Activated CD8-positive, alpha-beta memory T cell treated with anti-CD3 and anti-CD28 coated beads for 36 hours (primary cell): ENCODE measurements at regions not wholly inside any gene's neighbourhood (a gene's known extent, or its start where the extent isn't known, plus 50 kb on each side); places are given as distances from the start of the nearest gene placed in this dataset.
"Not testable (repeated sequence)": the region's sequence is repeated elsewhere in the genome, so short reads cannot be mapped to it uniquely, and the experiment has no call there.

Source experiments
- CTCF ChIA-PET: fragments of 350-600 bp; sonication (Branson Sonifier 250); formaldehyde crosslinking; loops from one replicate; lab custom pipeline; 2021; ENCODE audit warnings: antibody characterized with exemption; lab: Charles Lee
- POLR2A ChIA-PET: fragments of 350-600 bp; sonication (Branson Sonifier 250); formaldehyde crosslinking; loops from one replicate; lab custom pipeline; 2021; ENCODE audit warnings: antibody characterized with exemption; lab: Charles Lee

GRCh38 chr4:104930298-104930697 is 216.4 kb upstream of the TET2 start:
- ChIA-PET CTCF (no interaction called here), POLR2A (no interaction called here)

DNA sequence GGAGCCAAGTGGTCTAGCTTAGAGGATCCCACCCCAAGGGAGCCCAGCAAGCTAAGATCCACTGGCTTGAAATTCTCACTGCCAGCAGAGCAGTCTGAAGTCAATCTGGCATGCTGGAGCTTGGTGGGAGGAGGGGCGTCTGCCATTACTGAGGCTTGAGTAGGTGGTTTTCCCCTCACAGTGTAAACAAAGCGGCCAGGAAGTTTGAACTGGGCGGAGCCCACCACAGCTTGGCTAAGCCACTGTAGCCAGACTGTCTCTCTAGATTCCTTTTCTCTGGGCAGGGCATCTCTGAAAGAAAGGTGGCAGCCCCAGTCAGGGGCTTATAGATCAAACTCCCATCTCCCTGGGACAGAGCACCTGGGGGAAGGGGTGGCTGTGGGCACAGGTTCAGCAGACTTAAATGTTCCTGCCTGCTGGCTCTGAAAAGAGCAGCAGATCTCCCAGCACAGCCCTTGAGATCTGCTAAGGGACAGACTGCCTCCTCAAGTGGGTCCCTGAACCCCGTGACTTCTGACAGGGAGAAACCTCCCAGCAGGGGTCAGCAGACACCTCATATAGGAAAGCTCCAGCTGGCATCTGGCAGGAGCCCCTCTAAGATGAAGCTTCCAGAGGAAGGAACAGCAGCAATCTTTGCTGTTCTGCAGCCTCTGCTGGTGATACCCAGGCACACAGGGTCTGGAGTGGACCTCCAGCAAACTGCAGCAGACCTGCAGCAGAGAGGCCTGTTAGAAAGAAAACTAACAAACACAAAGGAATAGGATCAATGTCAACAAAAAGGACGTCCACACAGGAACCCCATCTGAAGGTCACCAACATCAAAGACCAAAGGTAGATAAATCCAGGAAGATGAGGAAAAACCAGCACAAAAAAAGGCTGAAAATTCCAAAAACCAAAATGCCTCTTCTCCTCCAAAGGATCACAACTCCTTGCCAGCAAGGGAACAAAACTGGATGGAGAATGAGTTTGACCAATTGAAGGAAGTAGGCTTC is 215.6 kb upstream of the TET2 start:
- CTCF ChIA-PET = not testable (repeated sequence)

GRCh38 chr4:104938624-104939023 is 208.1 kb upstream of the TET2 start:
- CTCF ChIA-PET = no interaction called here
- POLR2A ChIA-PET = no interaction called here

More for the DNA sequence above, 215.6 kb upstream of the TET2 start:
- POLR2A ChIA-PET = not testable (repeated sequence)

GRCh38 chr4:104940927-104941326 is 205.7 kb upstream of the TET2 start:
- ChIA-PET CTCF (no interaction called here), POLR2A (no interaction called here)

- CTCF ChIA-PET = no interaction called here
- POLR2A ChIA-PET = no interaction called here
Measured at GRCh38 chr4:104941661-104942062, 205.0 kb upstream of the TET2 start.

DNA sequence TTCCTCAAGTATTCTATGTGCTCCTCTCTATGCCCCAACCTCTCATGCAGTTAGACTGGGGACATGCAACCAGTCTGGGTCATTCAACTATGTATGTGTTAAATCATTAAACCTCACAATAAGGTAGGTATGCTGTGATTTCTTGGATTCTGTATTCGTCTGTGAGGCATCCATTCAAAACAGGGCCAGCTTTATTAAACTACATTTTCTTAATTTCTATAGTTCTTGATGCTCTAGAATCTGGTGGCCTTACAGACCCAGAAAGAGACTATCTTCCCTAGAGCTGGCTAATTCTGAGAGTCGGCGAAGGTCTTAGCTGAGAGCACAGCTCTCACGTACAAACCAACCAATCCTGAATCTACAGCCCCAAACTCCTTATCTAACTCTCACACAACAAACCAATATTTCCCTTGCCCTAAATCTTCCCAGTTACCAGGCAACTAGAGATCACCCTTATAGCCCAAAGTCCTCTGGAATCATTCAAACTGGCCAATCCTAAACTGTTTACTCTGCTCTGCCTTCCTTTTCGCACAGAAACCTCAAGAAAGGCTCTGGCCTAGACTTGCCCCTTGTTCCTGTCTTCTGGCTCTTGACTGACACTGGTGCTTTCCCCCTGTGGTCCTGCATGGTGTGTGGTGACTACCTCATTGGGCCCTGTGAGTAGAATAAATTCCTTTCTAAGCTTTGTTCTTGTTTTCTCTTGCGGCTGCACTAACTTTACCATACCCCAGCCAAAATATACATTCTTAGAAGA is 203.5 kb upstream of the TET2 start:
- POLR2A ChIA-PET = no interaction called here
- CTCF ChIA-PET = no interaction called here

DNA sequence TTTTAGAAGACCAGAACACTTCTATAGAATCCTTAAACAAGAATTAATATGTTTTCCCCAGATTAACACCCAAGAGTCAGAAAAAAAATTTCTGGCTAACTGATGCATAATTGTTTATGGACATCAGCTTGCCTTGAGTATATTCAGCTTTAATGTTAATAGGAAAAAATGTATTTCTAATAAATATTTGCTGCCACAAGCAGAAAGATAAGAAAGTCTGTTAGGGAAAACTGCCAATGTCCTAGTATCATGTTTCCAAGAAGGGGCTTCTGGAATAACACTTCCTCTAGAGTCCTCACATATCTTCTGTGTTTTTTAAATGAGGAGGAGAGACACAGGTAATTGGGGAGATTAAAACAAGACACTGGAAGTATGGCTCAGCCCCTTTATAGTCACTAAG is 202.1 kb upstream of the TET2 start:
- CTCF ChIA-PET = no interaction called here
- POLR2A ChIA-PET = no interaction called here

- ChIA-PET POLR2A (no interaction called here), CTCF (no interaction called here)
Measured at GRCh38 chr4:104964410-104965175, 182.1 kb upstream of the TET2 start.

DNA sequence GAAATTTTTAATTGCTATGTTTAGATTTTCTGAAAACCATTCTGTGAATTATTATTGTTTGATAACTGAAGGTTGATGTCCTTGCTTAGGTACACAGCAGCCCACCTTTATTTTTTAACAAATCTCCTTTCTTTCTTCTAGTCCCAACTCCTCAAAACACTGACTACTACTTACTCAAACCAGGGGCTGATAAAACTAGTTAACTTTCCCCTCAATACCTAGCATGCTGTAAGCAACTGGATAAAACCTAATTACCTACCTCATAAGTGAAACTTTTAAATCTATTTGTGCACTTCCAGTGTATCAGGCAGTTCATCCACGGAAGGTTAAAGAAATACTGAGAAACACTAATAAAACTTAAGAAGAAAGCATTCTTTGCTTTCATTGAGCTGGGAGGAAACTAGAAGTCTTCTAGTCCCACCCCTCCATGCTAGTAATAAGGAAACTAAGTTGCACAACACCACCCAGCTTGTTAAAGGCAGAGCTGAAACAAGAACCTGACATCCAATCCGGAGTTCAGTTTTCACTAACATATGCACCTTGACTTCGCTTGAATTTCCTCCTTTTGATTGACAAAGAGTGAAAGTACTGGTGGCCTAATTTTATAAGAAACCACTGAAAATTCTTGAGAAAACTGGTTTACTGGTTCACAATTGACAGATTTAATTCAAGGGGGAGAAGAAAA is 180.2 kb upstream of the TET2 start:
- POLR2A ChIA-PET = interaction anchor here (0.6 to 1.0 kb wide), 2 partner anchors 507 to 912 kb away, joined by 3 to 10 read pairs; partner anchors contain the start of gene PPA2
- CTCF ChIA-PET = no interaction called here

DNA sequence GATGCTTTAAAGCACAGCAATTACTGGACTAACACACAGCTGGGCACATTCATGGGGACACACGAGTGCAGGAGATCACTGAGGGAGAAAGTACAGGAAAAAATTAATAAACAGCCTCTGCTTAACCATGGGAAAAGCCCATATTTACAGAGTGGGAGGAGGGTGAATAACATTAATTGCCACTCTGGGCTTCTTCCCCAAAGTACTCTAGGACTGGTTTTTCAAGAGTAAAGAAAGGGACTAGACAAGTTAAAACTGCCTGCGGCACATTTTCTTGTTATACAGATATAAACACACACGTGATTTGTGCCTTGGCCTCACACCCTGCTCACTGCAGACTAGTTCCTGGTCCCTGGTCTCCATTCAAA is 179.7 kb upstream of the TET2 start:
- POLR2A ChIA-PET = interaction anchor here (0.6 kb wide), 1 partner anchor 912 kb away, joined by 10 read pairs; no protein-coding TSS in a partner anchor
- CTCF ChIA-PET = no interaction called here

DNA sequence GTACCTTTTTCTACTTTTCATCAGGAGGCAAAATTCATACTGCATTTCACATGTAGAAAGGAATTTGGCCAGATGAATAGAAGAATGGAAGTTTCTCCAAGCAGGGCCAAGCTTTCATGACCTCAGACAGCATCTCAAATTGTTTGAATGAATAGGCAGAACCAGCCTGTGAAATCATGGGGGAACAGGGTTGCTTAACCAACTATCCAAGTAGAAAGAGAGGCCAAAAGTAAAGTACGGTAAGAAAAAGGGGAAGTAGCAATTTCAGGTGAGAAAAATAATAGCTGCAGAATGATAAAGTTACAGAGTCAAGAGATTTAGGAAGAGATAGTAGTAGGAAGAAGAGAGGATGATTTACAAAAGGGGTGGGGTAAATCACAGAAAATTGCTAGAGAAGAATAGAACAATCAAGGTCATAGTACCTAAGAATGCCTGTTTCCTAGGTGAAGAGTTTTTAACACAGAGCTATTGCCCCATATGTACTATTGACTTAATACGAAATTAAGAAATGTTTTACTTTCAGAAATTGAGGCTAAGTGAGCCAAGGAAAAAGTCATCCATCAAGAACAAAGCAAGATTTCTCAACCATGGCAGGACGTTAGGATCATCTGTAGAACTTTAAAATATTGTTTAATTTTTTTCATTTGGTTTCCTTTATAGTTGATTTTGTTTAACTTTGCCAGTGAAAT is 177.1 kb upstream of the TET2 start:
- ChIA-PET POLR2A (no interaction called here), CTCF (no interaction called here)

DNA sequence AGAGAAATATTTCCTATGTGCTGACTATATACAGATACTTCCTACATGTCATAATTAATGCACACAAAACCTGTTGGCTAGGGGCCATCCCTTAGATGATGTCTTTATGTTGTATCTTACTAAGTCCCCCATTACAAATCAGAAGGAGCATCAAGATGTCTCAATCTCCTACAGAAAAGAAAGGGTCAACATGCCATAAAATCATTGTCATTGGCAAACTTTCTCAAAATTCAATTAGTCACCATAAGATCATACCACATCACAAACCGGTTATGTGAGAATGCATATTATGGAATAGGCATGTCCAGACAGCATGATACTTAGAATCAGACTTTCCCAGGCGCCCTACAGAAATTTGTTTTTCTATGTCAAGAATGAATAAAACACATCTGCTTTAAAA is 175.2 kb upstream of the TET2 start:
- ChIA-PET CTCF (no interaction called here), POLR2A (no interaction called here)

DNA sequence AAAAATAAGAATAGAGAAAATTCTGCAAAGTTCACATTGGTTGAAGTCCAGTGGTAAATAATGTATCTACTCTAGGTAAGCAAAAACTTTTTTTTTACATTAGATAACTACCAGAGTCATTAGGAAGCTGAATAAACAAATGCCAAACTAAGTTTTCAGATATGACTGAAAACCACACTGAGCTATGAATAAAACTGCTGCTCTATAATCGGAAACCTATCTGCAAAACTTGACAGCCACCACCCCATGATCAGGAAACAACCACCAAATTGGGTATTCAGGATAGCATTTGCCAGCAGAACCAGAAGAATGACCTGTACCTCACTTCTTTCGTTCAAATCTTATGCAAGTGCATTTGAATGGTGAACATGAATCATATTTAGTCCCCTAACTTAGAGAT is 173.0 kb upstream of the TET2 start:
- CTCF ChIA-PET = no interaction called here
- POLR2A ChIA-PET = no interaction called here

- ChIA-PET POLR2A (no interaction called here), CTCF (no interaction called here)
Measured at GRCh38 chr4:104975617-104976016, 171.1 kb upstream of the TET2 start.

DNA sequence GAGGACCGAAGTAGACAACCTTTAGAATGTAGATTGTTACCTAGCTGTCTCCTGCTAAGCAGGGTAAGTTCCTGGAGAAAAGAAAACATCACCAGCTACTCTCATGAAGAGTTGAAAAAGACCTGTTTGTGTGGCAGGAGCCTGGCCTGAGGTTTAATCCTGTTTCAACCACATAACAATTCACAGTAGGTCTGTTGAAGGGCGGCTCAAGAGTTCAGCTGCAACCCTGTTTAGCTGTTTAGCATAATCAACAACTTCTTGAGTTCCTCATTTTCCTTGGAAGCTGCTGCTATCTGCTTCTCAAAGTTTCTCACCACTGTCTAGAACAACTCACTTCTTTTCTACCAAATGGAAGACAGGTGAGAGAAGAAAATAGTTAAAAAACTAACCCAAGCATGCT is 170.4 kb upstream of the TET2 start:
- CTCF ChIA-PET = interaction anchor here (0.6 kb wide), 1 partner anchor 1281 kb away, joined by 3 read pairs; no protein-coding TSS in a partner anchor
- POLR2A ChIA-PET = no interaction called here

GRCh38 chr4:104979083-104979760 is 167.5 kb upstream of the TET2 start:
- ChIA-PET POLR2A (no interaction called here), CTCF (no interaction called here)

DNA sequence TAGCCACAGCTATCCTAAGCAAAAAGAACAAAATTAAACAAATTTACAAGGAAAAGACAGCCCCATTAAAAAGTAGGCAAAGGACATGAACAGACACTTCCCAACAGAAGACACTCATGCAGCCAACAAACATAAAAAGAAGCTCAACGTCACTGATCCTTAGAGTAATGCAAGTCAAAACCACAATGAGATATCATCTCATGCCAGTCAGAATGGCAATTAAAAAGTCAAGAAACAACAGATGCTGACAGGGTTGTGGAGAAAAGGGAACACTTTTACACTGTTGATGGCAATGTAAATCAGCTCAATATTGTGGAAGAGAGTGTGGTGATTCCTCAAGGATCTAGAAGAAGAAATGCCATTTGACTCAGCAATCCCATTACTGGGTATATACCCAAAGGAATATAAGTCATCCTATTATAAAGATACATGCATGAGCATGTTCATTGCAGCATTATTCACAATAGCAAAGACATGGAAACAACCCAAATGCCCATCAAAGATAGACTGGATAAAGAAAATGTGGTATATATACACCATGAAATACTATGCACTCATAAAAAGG is 163.0 kb upstream of the TET2 start:
- POLR2A ChIA-PET = no interaction called here
- CTCF ChIA-PET = no interaction called here

DNA sequence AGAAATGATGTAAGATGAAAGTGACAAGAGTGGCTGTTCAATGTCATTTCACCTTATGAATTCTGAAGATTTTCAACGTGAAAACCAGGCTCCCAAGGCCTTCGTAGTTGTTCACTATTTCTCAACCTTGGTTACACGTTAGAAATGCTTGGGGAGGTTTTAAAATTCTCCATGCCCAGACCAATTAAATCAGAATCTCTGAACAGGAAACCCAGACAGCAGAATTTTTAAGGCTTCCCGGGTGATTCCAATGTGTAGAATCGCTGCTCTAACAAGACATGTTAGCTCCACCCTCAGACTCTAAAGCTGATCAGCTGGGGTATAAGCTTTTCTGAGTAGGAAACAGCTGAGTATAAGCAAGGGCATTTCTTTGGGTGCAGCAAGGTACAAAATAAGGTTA is 160.4 kb upstream of the TET2 start:
- ChIA-PET CTCF (no interaction called here), POLR2A (no interaction called here)
